ENCODE measurements at regions not wholly inside any gene's neighbourhood (a gene's known extent, or its start where the extent isn't known, plus 50 kb on each side); places are given as distances from the start of the nearest gene placed in this dataset.

GRCh38 chr17:15885770-15886169 is 59.2 kb upstream of the ADORA2B start:
- no peak for DNase-seq (ENCODE audit: low spot score)
- TF ChIP-seq CTCF (IDR thresholded peaks at IDR 0.05; ENCODE audit: extremely low read depth, missing control alignments), result no peak

- no peak for DNase-seq (ENCODE audit: low spot score)
- TF ChIP-seq CTCF (IDR thresholded peaks at IDR 0.05; ENCODE audit: extremely low read depth, missing control alignments), result no peak
Measured at GRCh38 chr17:15886221-15886620, 58.7 kb upstream of the ADORA2B start.

- DNase-seq (ENCODE audit: low spot score), result no peak
- TF ChIP-seq CTCF (IDR thresholded peaks at IDR 0.05; ENCODE audit: extremely low read depth, missing control alignments), result no peak
Measured at GRCh38 chr17:15886804-15887203, 58.1 kb upstream of the ADORA2B start.

GRCh38 chr17:15888436-15888835 is 56.5 kb upstream of the ADORA2B start:
- TF ChIP-seq CTCF (IDR thresholded peaks at IDR 0.05; ENCODE audit: extremely low read depth, missing control alignments), result no peak
- DNase-seq (ENCODE audit: low spot score), result no peak

GRCh38 chr17:15890279-15890892 is 54.5 kb upstream of the ADORA2B start:
- TF ChIP-seq CTCF (IDR thresholded peaks at IDR 0.05; ENCODE audit: extremely low read depth, missing control alignments), result no peak
- DNase-seq (ENCODE audit: low spot score), result no peak

- no peak for DNase-seq (ENCODE audit: low spot score)
- no peak for TF ChIP-seq CTCF (IDR thresholded peaks at IDR 0.05; ENCODE audit: extremely low read depth, missing control alignments)
Measured at GRCh38 chr17:15891318-15891717, 53.6 kb upstream of the ADORA2B start.

- no peak for TF ChIP-seq CTCF (IDR thresholded peaks at IDR 0.05; ENCODE audit: extremely low read depth, missing control alignments)
Measured at GRCh38 chr17:15892244-15892643, 52.7 kb upstream of the ADORA2B start.

More at GRCh38 chr17:15892244-15892643, 52.7 kb upstream of the ADORA2B start:
- no peak for DNase-seq (ENCODE audit: low spot score)

All from GM20000 (cell line).